Dermis microvascular lymphatic vessel endothelial cell (primary cell): ENCODE measurements at regions not wholly inside any gene's neighbourhood (a gene's known extent, or its start where the extent isn't known, plus 50 kb on each side); places are given as distances from the start of the nearest gene placed in this dataset.
"Not testable (repeated sequence)": the region's sequence is repeated elsewhere in the genome, so short reads cannot be mapped to it uniquely, and the experiment has no call there.

Experiments
- DNase-seq, 2 donors: peaks; one replicate each; pipeline versions ENCODE4 v3.0.0 to v3.0.0-alpha.2; 2010; ENCODE audit warnings: low read depth in 2 of 2

- DNase-seq, result no peak
Observed at GRCh38 chr3:69688400-69688799, 50.9 kb upstream of the MITF start.

GRCh38 chr3:69687641-69688040 is 51.6 kb upstream of the MITF start:
- DNase-seq, result no peak

- DNase-seq, result no peak
Observed at GRCh38 chr3:69686056-69686455, 53.2 kb upstream of the MITF start.

- DNase-seq, result no peak
Observed at GRCh38 chr3:69684309-69684961, 54.8 kb upstream of the MITF start.

- no peak for DNase-seq
Observed at GRCh38 chr3:69683082-69683806, 56.0 kb upstream of the MITF start.

- DNase-seq, result not testable (repeated sequence)
Observed at GRCh38 chr3:69677456-69677855, 61.8 kb upstream of the MITF start.

- peak; percentile 33 to 67 for DNase-seq
Observed at GRCh38 chr3:69675786-69676530, 63.3 kb upstream of the MITF start.

- DNase-seq, result no peak
Observed at GRCh38 chr3:69674752-69675151, 64.5 kb upstream of the MITF start.

GRCh38 chr3:69671082-69671952 is 67.9 kb upstream of the MITF start:
- peak; percentile 53 to 56 for DNase-seq

- DNase-seq, result peak; percentile 60 to 68
Observed at GRCh38 chr3:69669070-69669469, 70.2 kb upstream of the MITF start.

- peak; percentile 88 for DNase-seq
Observed at GRCh38 chr3:69665026-69665737, 74.1 kb upstream of the MITF start.

- no peak for DNase-seq
Observed at GRCh38 chr3:69660631-69661030, 78.6 kb upstream of the MITF start.

GRCh38 chr3:69659180-69659910 is 79.9 kb upstream of the MITF start:
- DNase-seq, result no peak

- no peak for DNase-seq
Observed at GRCh38 chr3:69658514-69659140, 80.6 kb upstream of the MITF start.

- not testable (repeated sequence) for DNase-seq
Observed at GRCh38 chr3:69657030-69657429, 82.2 kb upstream of the MITF start.

GRCh38 chr3:69651765-69652164 is 87.5 kb upstream of the MITF start:
- no peak for DNase-seq

- DNase-seq, result peak; percentile 60 to 78
Observed at GRCh38 chr3:69650066-69650419, 89.2 kb upstream of the MITF start.

- DNase-seq, result peak; percentile 53 to 81
Observed at GRCh38 chr3:69649120-69650065, 89.9 kb upstream of the MITF start.

- DNase-seq, result no peak
Observed at GRCh38 chr3:69648126-69648525, 91.1 kb upstream of the MITF start.
